ENCODE measurements at regions not wholly inside any gene's neighbourhood (a gene's known extent, or its start where the extent isn't known, plus 50 kb on each side); places are given as distances from the start of the nearest gene placed in this dataset.

DNA sequence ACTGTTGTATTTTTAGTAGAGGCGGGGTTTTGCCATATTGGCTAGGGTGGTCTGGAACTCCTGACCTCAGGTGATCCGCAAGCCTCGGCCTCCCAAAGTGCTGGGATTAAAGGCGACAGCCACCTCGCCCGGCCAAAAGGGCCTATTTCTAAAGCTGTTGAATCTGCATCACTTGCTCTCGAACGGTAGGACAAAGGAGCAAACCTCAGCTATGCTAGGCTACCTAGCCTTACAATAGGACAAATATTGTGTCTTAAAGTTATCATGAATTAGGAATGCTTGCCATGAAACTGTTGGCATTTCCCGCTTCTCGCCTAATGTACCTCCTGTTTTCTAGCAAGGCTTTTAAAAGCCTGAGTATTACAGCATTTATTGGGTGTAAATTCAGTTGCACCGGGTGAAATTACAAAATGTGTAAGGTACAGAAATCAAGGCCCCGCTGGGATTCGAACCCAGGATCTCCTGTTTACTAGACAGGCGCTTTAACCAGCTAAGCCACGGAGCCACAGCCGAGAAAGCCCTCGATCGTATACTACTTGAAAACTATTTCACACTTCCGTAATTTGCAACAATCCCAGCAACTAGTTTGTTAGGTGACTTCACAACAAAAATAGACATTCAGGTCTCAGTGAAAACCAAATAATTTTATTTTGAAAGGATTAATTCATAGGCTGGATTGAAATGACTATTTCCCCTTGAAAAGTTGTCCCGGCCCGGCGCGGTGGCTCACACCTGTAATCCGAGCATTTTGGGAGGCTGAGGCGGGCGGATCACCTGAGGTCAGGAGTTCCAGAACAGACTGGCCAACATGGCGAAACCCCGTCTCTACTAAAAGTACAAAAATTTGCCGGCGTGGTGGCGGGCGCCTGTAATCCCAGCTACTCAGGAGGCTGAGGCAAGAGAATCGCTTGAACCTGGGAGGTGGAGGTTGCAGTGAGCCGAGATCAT, 211.6 kb upstream of the ZNF184 start:
- DNase-seq (ENCODE audit: low read depth): peak; percentile 62
- no peak overlapping the region for H3K4me3 ChIP-seq (ENCODE audit: low read length)
- TF ChIP-seq, protein P1, sequence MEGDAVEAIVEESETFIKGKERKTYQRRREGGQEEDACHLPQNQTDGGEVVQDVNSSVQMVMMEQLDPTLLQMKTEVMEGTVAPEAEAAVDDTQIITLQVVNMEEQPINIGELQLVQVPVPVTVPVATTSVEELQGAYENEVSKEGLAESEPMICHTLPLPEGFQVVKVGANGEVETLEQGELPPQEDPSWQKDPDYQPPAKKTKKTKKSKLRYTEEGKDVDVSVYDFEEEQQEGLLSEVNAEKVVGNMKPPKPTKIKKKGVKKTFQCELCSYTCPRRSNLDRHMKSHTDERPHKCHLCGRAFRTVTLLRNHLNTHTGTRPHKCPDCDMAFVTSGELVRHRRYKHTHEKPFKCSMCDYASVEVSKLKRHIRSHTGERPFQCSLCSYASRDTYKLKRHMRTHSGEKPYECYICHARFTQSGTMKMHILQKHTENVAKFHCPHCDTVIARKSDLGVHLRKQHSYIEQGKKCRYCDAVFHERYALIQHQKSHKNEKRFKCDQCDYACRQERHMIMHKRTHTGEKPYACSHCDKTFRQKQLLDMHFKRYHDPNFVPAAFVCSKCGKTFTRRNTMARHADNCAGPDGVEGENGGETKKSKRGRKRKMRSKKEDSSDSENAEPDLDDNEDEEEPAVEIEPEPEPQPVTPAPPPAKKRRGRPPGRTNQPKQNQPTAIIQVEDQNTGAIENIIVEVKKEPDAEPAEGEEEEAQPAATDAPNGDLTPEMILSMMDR (conservative IDR thresholded peaks at IDR 0.05; ENCODE audit: low read depth, low read length): no peak

DNA sequence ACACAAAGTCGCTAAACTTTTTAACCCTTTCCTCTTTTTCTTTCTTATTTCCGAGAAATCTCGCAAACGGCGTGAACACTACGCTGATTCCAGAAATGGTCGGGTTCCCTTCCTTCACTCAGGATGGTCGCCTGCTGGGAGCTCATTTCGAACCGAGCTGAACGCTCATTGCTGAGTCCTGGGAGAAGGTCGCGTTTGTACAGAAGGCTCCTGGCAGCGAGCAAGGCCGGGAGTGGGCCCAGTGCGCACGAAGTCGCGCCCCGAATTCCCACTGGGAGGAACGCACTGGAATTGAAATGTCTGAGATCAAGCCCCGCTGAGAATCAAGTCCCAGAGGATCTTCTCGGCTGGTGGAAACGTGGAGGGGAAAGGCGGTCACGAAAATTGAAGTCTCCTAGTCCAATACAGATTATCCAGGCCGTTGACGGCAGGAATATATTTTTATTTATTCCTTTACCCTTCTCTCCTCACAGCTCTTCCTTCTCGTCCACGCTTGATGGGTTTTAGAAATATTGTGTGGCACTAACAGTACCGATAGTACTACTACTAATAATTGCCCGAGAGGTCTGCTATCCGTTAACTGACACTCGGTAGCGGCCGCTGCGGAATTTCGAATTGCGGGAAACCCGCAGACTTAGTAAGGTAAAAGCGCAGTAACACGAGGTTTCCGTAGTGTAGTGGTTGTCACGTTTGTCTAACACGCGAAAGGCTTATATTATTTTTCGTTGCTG, 207.2 kb upstream of the ZNF184 start:
- TF ChIP-seq, protein P1 (conservative IDR thresholded peaks at IDR 0.05; ENCODE audit: low read depth, low read length): no peak
- peak overlapping the region; percentile 35 for H3K4me3 ChIP-seq (ENCODE audit: low read length)
- no peak for DNase-seq (ENCODE audit: low read depth)

DNA sequence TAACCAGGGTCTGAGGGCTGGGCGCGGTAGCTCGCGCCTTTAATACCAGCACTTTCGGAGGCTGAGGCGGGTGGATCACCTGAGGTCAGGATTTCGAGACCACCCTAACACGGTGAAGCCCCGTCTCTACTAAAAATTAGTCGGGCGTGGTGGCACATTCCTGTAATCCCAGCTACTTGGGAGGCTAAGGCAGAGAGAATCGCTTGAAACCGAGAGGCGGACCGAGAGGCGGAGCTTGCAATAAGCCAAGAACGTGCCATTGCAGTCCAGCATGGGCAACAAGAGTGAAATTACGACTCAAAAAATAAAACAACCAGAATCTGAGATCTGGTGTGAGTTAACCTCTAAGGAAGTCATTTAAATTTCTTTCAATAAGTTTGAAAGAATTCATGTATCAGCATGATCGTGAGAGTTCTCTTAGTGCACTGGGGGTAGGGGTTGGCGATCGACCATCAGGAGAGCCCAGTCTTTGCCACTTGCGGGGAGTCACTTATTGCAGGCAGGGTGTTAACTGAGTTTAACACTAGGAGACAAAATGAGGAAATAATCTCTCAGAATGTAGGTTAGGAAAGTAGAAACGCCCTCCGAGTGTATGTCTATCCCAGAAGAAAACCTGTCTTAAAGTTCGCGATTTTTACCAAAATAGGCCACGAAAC, 206.5 kb upstream of the ZNF184 start:
- peak overlapping the region; percentile 35 for H3K4me3 ChIP-seq (ENCODE audit: low read length)
- no peak for DNase-seq (ENCODE audit: low read depth)
- TF ChIP-seq, protein P1 (conservative IDR thresholded peaks at IDR 0.05; ENCODE audit: low read depth, low read length): no peak

DNA sequence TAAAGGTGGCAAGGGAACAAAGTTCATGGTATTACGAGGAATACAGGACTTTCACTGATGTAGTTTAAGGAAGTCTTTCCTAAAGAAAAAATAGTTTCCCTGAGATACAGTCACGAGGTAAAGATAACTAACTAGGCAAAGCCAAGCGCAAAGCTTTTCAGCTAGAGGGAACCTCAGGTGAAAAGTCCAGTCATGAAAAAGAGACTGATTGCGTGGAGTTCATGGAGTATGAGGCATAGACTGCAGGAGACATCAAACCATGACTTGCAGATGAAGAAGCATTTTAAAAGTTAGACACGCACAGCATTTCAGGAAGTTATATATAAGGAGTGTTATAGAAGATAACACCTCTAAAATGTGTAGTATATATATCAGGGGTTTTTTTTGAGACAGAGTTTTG, 205.6 kb upstream of the ZNF184 start:
- H3K4me3 ChIP-seq (ENCODE audit: low read length): no peak overlapping the region

DNA sequence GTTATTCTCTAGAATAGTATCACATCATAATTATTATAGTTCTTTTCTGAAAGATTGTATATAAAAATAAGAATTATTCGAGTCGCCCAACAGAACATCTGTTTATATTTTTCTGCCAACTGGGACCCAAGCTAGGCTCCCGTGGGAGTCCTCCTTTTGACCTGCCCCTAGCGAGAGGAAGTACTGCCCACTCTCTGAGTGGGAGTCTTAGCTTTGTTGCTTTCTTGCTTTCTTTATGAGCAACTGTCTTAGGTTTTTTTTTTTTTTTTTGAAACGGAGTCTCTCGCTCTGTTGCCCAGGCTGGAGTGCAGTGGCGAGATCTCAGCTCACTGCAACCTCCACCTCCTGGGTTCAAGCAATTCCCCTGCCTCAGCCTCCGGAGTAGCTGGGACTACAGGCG, 202.0 kb upstream of the ZNF184 start:
- TF ChIP-seq, protein P1 (conservative IDR thresholded peaks at IDR 0.05; ENCODE audit: low read depth, low read length): no peak
- H3K4me3 ChIP-seq (ENCODE audit: low read length): no peak overlapping the region

More for the DNA sequence above, 205.6 kb upstream of the ZNF184 start:
- DNase-seq (ENCODE audit: low read depth): no peak
- TF ChIP-seq, protein P1 (conservative IDR thresholded peaks at IDR 0.05; ENCODE audit: low read depth, low read length): no peak

DNA sequence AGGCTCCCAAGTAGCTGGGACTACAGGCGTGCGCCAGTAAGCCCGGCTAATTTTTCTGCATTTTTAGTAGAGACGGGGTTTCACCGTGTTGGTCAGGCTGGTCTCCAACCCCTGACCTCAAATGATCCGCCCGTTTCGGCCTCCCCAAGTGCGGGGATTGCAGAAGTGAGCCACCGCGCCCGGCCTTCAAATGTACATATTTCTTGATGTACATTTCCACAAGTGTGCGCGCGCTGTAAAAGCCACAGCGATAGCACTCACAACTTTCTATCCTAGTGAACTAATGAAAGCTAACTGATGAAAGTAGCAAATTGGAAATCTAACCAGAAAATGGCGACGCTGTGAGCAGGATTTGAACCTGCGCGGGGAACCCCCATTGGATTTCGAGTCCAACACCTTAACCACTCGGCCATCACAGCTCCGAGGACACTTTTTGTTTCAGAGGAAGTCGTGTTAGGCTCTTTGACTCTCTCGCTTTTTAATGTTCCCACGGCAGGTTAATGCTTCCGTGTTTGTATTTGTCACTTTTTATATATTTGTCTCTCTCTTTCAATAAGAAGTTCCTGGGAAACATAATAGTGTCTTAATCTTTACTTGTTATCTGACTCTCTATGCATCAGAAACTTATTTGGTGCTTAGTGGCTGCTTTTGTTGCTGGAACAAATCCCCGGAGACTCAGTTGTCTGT, 199.4 kb upstream of the ZNF184 start:
- peak; percentile 24 for DNase-seq (ENCODE audit: low read depth)
- TF ChIP-seq, protein P1 (conservative IDR thresholded peaks at IDR 0.05; ENCODE audit: low read depth, low read length): no peak
- peak overlapping the region; percentile 42 for H3K4me3 ChIP-seq (ENCODE audit: low read length)

More for the DNA sequence above, 202.0 kb upstream of the ZNF184 start:
- DNase-seq (ENCODE audit: low read depth): no peak

Data from retinal pigment epithelial cell (primary cell).